ENCODE measurements at regions not wholly inside any gene's neighbourhood (a gene's known extent, or its start where the extent isn't known, plus 50 kb on each side); places are given as distances from the start of the nearest gene placed in this dataset.
"Not testable (repeated sequence)": the region's sequence is repeated elsewhere in the genome, so short reads cannot be mapped to it uniquely, and the experiment has no call there.

GRCh38 chrY:7684546-7684945 is 773.0 kb upstream of the AMELY start:
- H3K9me3 ChIP-seq (ENCODE audit: control insufficient read depth, low read length), result no peaks in the 10 kb centered on the region
- no peaks in the 10 kb centered on the region for H3K36me3 ChIP-seq (ENCODE audit: control insufficient read depth, insufficient read depth, low read length)
- H3K4me1 ChIP-seq (ENCODE audit: control insufficient read depth, insufficient read depth, low read length, poor library complexity, severe bottlenecking), result peaks cover 8% of the 10 kb centered on the region
- no peak overlapping the region for H3K27ac ChIP-seq (ENCODE audit: low read depth, low read length, severe bottlenecking)
- no peak overlapping the region for H3K4me3 ChIP-seq (ENCODE audit: extremely low read depth, insufficient read depth, low read length, poor library complexity, severe bottlenecking)
- WGBS, 2 experiments (ENCODE audit: insufficient coverage in 2 of 2), result no CpG with 5 or more reads among the region's 2 CpGs

GRCh38 chrY:7682386-7682785 is 770.8 kb upstream of the AMELY start:
- Histone ChIP-seq H3K27ac (ENCODE audit: low read depth, low read length, severe bottlenecking) (no peak overlapping the region), H3K36me3 (ENCODE audit: control insufficient read depth, insufficient read depth, low read length) (no peaks in the 10 kb centered on the region), H3K9me3 (ENCODE audit: control insufficient read depth, low read length) (no peaks in the 10 kb centered on the region), H3K4me1 (ENCODE audit: control insufficient read depth, insufficient read depth, low read length, poor library complexity, severe bottlenecking) (peaks cover 8% of the 10 kb centered on the region), H3K4me3 (ENCODE audit: extremely low read depth, insufficient read depth, low read length, poor library complexity, severe bottlenecking) (no peak overlapping the region)

- Histone ChIP-seq H3K27ac (ENCODE audit: low read depth, low read length, severe bottlenecking) (no peak overlapping the region), H3K9me3 (ENCODE audit: control insufficient read depth, low read length) (no peaks in the 10 kb centered on the region), H3K36me3 (ENCODE audit: control insufficient read depth, insufficient read depth, low read length) (no peaks in the 10 kb centered on the region), H3K4me3 (ENCODE audit: extremely low read depth, insufficient read depth, low read length, poor library complexity, severe bottlenecking) (no peak overlapping the region), H3K4me1 (ENCODE audit: control insufficient read depth, insufficient read depth, low read length, poor library complexity, severe bottlenecking) (peaks cover 8% of the 10 kb centered on the region)
- WGBS, 2 experiments (ENCODE audit: insufficient coverage in 2 of 2), result 100% methylated on average over 4 of the region's 4 CpGs; no CpG with 5 or more reads in 1 of the 2 experiments
Measured at GRCh38 chrY:7681426-7681825, 769.9 kb upstream of the AMELY start.

GRCh38 chrY:7674465-7674864 is 762.9 kb upstream of the AMELY start:
- no peaks in the 10 kb centered on the region for H3K36me3 ChIP-seq (ENCODE audit: control insufficient read depth, insufficient read depth, low read length)
- no peaks in the 10 kb centered on the region for H3K9me3 ChIP-seq (ENCODE audit: control insufficient read depth, low read length)
- H3K4me1 ChIP-seq (ENCODE audit: control insufficient read depth, insufficient read depth, low read length, poor library complexity, severe bottlenecking), result no peaks in the 10 kb centered on the region
- H3K27ac ChIP-seq (ENCODE audit: low read depth, low read length, severe bottlenecking), result no peak overlapping the region
- WGBS, 2 experiments (ENCODE audit: insufficient coverage in 2 of 2), result 100% methylated on average over 1 of the region's 2 CpGs; no CpG with 5 or more reads in 1 of the 2 experiments
- H3K4me3 ChIP-seq (ENCODE audit: extremely low read depth, insufficient read depth, low read length, poor library complexity, severe bottlenecking), result no peak overlapping the region

DNA sequence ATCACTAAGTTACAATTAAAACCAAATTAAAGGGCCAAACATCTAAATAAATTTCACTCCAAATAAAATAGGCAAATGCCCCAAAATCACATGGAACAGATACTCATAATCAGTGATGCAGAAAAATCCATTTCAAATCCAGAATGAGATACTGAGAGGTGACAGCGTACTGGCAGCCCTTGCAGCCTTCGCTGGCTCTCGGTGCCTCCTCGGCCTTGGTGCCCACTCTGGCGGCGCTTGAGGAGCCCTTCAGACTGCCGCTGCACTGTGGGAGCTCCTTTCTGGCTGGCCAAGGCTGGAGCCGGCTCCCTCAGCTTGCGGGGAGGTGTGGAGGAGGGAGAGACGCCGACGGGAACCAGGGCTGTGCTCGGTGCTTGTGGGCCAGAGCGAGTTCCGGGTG is 761.2 kb upstream of the AMELY start:
- 94 to 96% methylated on average over 4 to 6 of the region's 15 CpGs for WGBS, 2 experiments (ENCODE audit: insufficient coverage in 2 of 2)

GRCh38 chrY:7663261-7663660 is 751.7 kb upstream of the AMELY start:
- Histone ChIP-seq H3K36me3 (ENCODE audit: control insufficient read depth, insufficient read depth, low read length) (no peaks in the 10 kb centered on the region), H3K4me3 (ENCODE audit: extremely low read depth, insufficient read depth, low read length, poor library complexity, severe bottlenecking) (no peak overlapping the region), H3K9me3 (ENCODE audit: control insufficient read depth, low read length) (no peaks in the 10 kb centered on the region), H3K27ac (ENCODE audit: low read depth, low read length, severe bottlenecking) (no peak overlapping the region), H3K4me1 (ENCODE audit: control insufficient read depth, insufficient read depth, low read length, poor library complexity, severe bottlenecking) (no peaks in the 10 kb centered on the region)
- 77 to 85% methylated on average over 2 to 3 of the region's 4 CpGs for WGBS, 2 experiments (ENCODE audit: insufficient coverage in 2 of 2)

More for the DNA sequence above, 761.2 kb upstream of the AMELY start:
- Histone ChIP-seq H3K4me1 (ENCODE audit: control insufficient read depth, insufficient read depth, low read length, poor library complexity, severe bottlenecking) (no peaks in the 10 kb centered on the region), H3K4me3 (ENCODE audit: extremely low read depth, insufficient read depth, low read length, poor library complexity, severe bottlenecking) (no peak overlapping the region), H3K9me3 (ENCODE audit: control insufficient read depth, low read length) (no peaks in the 10 kb centered on the region), H3K36me3 (ENCODE audit: control insufficient read depth, insufficient read depth, low read length) (no peaks in the 10 kb centered on the region), H3K27ac (ENCODE audit: low read depth, low read length, severe bottlenecking) (no peak overlapping the region)

DNA sequence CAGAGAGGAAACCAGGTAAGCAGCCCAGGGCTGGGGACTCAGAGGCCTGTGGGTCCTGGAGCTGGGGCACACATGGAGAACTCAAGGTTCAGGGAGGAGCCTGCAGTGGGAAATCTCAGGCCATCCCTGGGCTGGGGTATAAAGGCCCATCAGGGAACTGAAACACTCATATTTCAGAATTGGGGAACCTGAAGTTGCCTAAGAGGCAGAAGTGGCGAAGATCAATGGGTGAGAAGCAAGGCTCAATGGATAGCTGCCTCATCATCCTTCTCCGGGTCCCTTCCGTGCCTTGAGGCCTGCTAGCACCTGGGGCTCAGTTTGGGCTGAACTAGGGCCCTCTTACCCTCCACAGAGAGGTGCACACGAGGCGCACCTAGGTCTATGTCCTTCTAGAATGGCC is 747.5 kb upstream of the AMELY start:
- Histone ChIP-seq H3K36me3 (ENCODE audit: control insufficient read depth, insufficient read depth, low read length) (no peaks in the 10 kb centered on the region), H3K27ac (ENCODE audit: low read depth, low read length, severe bottlenecking) (no peak overlapping the region), H3K4me3 (ENCODE audit: extremely low read depth, insufficient read depth, low read length, poor library complexity, severe bottlenecking) (no peak overlapping the region), H3K4me1 (ENCODE audit: control insufficient read depth, insufficient read depth, low read length, poor library complexity, severe bottlenecking) (no peaks in the 10 kb centered on the region), H3K9me3 (ENCODE audit: control insufficient read depth, low read length) (no peaks in the 10 kb centered on the region)
- WGBS, 2 experiments (ENCODE audit: insufficient coverage in 2 of 2), result 92 to 93% methylated on average over 3 to 4 of the region's 5 CpGs

- Histone ChIP-seq H3K36me3 (ENCODE audit: control insufficient read depth, insufficient read depth, low read length) (no peaks in the 10 kb centered on the region), H3K4me1 (ENCODE audit: control insufficient read depth, insufficient read depth, low read length, poor library complexity, severe bottlenecking) (no peaks in the 10 kb centered on the region), H3K4me3 (ENCODE audit: extremely low read depth, insufficient read depth, low read length, poor library complexity, severe bottlenecking) (no peak overlapping the region), H3K27ac (ENCODE audit: low read depth, low read length, severe bottlenecking) (no peak overlapping the region), H3K9me3 (ENCODE audit: control insufficient read depth, low read length) (no peaks in the 10 kb centered on the region)
- WGBS, 2 experiments (ENCODE audit: insufficient coverage in 2 of 2), result 80% methylated on average over 1 of the region's 5 CpGs; no CpG with 5 or more reads in 1 of the 2 experiments
Measured at GRCh38 chrY:7656596-7656995, 745.0 kb upstream of the AMELY start.

GRCh38 chrY:7654985-7655384 is 743.4 kb upstream of the AMELY start:
- Histone ChIP-seq H3K4me1 (ENCODE audit: control insufficient read depth, insufficient read depth, low read length, poor library complexity, severe bottlenecking) (no peaks in the 10 kb centered on the region), H3K9me3 (ENCODE audit: control insufficient read depth, low read length) (no peaks in the 10 kb centered on the region), H3K36me3 (ENCODE audit: control insufficient read depth, insufficient read depth, low read length) (no peaks in the 10 kb centered on the region), H3K27ac (ENCODE audit: low read depth, low read length, severe bottlenecking) (no peak overlapping the region), H3K4me3 (ENCODE audit: extremely low read depth, insufficient read depth, low read length, poor library complexity, severe bottlenecking) (no peak overlapping the region)

DNA sequence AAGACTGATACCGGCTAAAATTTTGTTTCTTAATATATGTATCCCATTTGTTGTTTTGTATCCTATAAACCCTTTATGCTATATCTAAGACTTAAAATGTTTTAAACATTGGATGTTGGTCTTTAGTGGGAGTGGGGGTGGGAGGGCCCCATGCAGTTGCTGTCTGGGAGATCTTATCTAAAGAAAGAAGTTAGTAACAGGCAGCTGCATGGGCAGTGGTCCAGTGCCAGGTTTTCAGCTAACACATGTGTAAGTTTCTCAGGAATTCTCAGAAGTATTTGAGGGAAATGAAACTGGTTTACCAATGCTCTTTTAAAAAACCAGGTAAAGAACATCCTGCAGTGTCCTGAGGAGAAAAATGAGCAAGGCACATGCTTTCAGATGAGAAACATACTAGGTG is 738.3 kb upstream of the AMELY start:
- H3K4me1 ChIP-seq (ENCODE audit: control insufficient read depth, insufficient read depth, low read length, poor library complexity, severe bottlenecking); H3K4me3 ChIP-seq (ENCODE audit: extremely low read depth, insufficient read depth, low read length, poor library complexity, severe bottlenecking); H3K9me3 ChIP-seq (ENCODE audit: control insufficient read depth, low read length); H3K36me3 ChIP-seq (ENCODE audit: control insufficient read depth, insufficient read depth, low read length); H3K27ac ChIP-seq (ENCODE audit: low read depth, low read length, severe bottlenecking): not testable (repeated sequence)
- no CpG with 5 or more reads among the region's 1 CpG for WGBS, 2 experiments (ENCODE audit: insufficient coverage in 2 of 2)

Data from mesodermal cell (in vitro differentiated cells).